GM21447 (cell line): ENCODE measurements at regions not wholly inside any gene's neighbourhood (a gene's known extent, or its start where the extent isn't known, plus 50 kb on each side); places are given as distances from the start of the nearest gene placed in this dataset.

Experiments
- ATAC-seq: cut with Tn5 transposase; IDR thresholded peaks from one replicate; pipeline ENCODE4 v1.9.1; 2021; ENCODE audit not compliant: unreplicated experiment

DNA sequence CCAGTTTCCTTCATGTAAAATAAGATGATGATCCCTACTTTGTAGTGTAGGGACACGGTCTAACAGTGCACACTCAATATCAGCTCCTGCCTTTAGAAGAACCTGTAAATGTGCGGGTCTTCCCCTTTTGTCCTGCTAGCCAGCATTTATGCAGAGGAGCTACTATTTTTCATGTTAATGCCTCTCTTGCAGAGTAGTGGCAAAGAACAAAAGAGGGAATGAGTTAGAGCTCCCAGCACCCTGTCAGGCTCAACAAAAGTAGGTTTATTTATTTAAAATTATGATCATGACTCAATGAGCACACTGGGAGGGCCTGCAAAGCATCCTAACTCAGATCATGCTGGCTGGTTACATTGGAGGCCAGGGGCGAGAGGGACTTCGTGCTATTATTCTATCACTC lies 414.5 kb upstream of the COBL start:
- no peak for ATAC-seq

DNA sequence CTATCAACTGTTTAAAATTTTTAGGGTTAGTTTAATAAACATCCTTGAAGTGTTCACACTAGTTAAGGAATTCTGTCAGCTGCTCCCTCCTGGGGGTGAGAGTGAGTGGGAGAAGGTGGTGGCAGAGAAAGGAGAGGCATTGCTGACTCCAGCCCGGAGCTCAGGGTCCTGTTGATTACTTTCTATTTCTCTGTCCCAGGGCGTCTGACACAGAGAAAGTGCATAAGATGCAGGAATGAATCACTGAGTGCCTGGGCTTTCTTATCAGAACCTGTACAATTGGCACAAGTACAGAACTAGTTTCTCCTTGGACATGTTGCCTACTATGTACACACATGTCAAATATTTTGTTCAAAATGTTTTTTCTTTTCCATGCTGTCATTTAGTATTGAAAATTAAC lies 410.8 kb upstream of the COBL start:
- no peak for ATAC-seq

DNA sequence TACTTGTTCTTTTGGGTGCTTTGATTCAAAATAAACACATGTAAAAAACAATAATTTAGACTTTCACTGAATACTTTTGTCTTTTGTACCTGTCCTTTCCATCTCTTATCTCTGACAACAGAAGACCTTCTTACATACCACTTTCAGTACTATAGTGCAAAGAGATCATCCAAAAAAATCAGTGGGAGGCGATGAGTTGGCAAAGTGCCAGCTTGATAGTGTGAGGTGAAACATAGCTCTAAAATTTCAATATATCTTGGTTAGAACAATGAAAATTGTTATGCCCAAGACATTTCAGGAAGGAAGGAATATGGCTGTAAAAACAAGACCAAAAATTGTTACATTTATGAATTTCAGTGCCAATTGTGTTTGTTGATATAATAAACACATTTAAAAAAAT lies 390.2 kb upstream of the COBL start:
- ATAC-seq, result no peak

DNA sequence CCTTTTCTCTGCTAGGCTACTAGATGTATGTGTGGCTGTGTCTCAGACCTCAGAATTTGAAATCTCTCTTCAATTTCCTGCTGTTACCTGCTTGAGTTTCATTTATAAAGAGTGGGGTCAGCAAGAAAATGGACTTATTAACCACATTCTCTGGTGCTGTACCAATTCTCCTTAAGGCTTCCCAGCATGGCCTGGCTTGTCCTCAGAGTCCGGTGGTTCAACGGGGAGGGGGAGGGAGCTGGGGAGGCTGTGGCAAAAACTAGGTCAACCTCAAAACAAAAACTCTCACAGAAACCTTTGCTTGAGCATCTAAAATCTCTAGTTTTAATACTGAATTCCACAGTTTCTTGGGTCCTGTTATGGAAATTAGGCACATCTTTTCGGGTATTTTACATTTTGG lies 389.1 kb upstream of the COBL start:
- ATAC-seq, result no peak

DNA sequence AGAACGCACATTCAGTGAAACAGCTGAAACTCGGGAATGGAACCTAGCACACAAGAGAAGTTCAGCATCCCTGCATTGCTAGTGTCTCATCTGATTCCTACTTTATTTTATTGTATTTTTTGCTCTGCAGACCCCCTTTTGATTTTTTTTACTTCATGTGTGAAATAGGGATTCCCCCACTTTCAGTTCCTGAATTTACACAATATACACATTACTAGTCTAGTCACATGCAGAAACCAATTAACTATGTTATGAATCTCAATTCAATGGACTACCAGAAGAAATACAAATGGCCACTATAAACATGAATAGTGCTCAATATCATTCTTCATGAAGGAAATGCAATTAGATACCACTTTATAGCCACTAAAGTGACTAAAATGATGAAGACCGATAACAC lies 386.1 kb upstream of the COBL start:
- ATAC-seq, result no peak

DNA sequence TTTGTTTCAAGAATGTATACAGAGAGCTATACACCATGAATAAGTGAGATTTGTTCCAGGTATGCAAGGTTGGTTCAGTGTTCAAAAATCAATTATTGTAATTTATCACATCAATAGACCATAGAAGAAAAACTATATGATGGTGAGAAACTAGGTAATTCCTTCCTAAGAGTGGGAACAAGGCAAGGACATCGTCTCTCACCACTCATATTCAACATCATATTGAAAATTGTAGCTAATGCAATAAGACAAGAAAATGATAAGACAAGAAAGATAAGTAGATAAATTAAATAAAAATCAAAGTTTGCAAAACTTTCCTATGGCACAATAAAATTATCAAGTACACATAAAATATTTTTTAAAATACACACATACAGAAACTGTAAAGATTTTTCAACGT lies 385.3 kb upstream of the COBL start:
- ATAC-seq, result no peak

DNA sequence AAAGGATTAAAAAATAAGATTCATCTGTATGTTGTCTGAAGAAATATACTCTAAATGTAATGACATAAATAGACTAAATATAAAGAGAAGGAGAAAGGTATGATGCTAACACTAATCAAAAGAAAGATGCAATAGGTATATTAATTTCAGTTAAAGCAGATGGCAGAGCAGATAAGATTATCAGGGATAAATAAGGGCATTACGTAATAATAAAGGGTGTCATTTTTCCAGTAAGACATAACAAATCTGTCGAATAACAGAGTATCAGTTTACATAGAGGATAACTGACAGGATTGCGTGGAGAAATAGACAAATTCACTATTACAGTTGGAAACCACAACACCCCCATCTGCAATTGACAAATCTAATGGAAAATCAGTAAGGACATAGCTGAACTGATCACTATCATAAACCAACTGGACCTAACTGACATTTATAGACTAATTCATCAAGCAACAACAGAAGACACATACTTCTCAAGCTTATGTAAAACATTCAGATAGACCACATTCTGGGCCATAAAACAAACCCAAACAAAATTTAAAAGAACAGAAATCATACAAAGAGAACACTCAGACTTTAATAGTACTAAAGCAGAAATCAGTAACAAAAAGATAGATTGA lies 384.1 kb upstream of the COBL start:
- ATAC-seq, result no peak

DNA sequence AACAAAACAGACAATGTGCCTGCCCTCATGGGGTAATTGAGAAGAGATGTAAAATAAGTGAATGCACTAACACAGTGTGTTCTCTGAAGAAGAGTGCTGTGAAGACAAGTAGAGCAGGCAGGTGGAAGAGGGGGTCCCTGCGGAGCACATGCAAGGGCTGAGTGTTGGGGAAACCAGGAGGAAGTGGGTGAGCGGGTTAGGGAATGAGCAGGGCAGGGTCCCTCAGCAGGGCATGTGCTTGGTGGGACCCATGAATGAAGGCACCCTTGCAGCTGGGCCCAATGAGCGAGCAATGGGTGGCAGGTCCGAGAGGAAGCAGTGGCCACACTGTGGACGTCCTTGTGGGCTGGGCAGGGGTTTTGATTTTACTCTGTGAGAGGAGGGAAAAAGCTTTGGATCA lies 376.6 kb upstream of the COBL start:
- no peak for ATAC-seq

DNA sequence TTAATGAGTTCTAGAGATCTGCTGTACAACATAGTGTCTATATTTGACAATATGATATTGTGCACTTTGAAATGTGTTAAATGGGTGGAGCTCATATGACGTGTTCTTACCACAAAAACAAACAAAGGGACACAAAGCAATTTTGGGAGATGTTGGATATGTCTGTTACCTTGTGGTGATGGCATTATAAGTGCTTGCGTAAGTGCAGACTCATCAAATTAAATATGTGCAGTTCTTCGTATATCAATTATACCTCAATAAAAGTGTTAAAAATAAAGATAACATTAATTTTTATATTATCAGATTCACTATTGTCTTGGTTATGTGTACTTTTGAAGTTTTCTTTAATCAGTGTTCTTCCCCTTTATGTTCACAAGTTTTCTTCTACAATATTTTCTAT lies 372.9 kb upstream of the COBL start:
- ATAC-seq, result no peak

DNA sequence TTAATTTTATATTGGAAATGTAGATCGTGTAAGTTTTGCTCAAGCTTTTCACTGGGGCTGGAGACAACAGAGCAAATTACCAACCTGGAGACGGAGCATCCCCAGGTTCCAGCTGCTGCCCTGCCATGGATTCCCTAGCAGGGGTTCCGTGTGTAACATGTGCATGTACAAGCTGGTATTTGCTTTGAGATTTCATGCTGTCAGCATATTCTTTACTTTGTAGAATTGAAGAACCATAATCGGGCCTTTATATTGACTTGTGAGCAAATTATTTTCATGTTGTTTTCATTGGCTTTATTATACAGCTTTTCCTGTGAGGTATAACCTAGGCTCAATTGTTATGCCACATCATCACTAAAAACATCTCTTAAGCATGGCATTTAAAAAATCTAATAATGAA lies 369.2 kb upstream of the COBL start:
- ATAC-seq, result no peak

DNA sequence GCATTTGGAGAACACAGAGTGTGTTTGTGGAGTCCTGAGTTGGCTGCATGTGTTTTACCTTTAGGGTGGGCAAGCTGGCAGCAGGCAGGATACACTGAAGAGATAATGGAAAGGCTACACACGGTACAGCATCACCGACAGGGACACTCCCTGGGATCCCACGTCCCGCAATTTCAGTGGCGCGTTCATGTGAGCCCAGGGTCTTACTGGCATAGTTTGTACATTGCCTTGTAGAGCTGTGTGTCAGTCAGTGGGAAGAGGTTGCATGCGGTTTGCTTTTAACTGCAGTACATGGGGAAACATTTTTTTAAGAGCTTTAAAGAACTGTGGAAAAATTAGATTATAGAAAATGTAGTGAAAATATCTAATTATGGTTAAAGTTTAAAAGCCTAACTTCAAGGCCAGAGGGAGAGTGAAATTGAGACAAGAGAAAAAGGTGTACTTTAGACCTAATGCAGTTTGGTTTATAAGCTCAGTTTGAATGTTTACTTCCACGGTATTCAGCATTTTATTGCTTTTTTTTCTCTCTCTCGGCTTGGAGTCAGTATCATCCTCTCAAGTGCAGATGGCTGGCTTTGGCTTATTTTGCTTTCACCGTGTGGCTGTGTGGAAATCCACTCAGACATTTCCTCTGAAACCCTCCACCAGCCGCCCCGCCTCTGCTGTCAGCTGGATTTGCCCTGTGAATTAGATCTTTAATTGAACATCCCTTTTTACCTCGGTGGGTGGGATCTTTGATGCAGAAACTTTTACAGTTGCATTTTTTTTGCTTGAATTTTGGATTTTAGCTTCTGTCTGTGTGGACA lies 364.2 kb upstream of the COBL start:
- ATAC-seq, result no peak

DNA sequence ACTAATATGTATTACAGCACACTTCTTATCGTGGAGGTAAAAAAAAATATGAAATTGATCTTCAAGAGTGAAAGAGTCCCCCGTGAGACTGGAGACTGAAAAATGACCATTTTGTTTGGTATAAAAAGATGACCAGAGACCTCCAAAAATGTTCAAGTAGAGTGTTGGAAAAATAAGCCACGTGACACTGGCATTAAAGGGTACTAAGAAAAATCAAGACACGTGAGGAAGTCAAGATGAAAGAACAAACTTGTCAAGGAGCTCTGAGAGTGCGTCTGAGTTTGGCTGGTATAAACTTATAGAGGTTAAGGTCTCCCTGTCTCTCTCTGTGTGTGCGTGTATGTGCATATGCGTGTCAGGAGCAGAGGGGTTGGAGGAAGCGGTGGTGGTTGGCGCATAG lies 362.7 kb upstream of the COBL start:
- ATAC-seq, result no peak

DNA sequence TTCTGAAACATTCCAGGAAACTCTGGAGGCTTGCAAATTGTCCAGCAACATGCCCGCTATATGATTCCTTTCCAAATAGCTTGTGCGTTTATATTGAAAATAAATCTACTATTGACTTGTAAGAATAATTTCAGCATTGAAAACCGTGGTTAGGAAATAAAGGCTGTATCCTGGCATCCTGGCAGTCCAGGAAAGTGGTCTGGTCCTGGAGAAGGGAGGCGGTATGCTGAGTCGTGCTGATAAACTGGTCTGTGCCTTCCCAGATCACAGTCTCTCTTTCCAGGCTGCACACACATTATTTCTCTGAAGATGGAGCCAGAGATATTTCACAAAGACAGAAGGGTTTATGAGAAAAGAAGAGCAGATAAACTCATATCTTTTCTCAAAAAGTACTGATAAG lies 350.1 kb upstream of the COBL start:
- no peak for ATAC-seq

DNA sequence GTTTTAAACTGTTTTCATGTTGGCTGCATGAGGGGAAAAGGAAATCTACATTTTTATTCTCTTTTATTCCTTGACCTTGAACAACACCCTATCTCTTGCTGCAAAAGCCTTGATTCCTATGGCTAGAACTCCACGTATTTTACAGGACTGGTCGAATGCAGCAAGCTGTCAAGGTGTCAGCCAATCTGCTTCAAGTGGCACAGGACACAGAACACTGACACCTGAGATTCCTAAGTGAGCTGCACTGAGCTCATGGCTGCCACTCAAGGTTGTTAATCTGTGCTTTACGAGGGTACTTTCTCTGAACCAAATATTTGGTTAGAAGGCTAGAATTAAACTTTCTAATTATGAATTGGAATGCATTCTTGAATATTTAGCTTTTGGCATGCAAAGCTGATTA lies 349.7 kb upstream of the COBL start:
- no peak for ATAC-seq

DNA sequence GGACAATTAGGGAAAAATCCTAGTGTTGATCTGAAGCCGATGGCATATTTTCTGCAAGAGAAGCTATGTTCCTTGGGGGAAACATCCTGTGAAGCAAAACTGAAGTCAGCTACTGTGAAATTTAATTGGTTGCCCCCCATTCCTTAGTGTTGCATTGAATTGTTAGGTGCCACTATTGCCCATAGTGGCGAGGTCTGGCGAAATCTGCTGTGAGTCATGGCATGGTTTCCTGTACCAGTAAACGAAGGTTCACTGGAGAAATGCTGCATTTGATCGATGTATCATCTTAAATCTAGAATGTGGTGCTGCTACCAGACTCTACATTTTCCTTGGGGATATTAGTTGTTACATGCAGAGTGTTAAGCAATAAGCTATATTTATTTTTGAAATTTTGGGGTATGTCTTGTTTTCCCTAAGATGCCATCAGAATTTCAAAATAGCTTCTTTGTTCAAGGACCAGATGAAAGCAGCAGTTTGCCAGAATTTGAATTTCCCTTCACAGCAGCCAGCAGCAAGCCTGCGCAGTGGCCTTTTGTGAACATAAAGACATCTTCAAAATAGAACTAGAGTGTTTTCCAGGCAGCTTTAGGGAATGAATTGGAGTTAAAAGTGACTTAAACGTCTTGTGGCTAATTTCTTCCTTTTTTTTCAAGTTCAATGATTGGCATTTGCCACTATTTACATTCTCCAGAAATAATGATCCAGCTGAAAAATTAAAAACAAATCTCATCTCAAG lies 348.6 kb upstream of the COBL start:
- no peak for ATAC-seq

DNA sequence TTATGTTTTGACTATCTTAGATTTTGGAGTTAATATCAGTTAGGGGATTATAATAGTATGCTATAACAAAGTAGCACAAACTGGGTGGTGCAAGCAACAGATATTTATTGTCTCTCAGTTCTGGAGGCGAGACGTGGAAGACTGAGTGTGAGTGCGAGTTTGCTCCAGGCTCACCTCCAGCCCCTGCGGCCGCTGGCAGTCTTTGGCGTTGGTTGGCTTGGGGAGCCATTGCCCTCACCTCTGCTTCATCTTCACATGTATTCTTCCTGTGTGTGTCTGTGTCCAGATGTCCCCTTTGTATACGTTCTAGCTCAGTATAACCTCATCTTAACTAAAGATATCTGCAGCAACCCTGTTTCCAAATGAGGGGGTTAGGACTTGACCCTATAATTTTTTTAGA lies 343.9 kb upstream of the COBL start:
- no peak for ATAC-seq

DNA sequence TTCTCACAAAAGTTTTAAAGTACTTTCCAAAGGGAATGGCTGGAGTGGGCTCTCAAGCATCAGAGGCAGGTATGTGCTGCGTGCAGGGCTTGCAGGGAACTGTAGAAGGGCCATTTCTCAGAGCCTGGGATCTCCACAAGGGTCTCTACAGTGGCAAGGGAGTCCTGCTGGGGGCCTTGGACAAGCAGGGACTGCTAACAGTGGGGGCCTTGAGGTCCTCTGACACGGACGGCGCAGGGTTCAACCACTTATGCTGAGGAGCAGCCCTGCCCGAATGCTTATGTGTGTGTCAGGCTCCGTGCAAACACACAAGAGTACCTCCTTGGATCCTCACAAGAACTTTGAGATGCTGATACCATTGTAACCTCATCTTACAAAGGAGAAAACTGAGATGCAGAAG lies 342.1 kb upstream of the COBL start:
- no peak for ATAC-seq

DNA sequence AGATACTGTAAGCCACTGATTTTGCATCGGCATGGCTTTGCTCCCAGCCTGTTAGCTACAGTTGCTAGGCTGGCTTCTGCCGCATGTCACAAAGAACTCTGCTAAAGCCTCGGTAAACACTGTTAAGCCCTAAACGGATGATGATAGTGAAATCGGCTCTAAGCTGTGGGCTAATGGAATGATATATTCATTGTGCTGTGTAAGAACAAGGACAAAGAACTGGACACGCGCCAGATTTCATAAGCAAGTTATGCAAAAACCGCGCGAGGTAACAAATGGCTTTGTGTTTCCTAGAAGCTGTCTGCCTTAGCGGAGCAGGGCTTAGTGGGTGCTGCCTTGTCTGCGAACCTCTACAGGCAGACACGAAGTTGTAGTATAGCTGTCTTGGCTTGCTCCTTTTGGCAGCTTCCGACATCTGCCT lies 331.3 kb upstream of the COBL start:
- no peak for ATAC-seq

DNA sequence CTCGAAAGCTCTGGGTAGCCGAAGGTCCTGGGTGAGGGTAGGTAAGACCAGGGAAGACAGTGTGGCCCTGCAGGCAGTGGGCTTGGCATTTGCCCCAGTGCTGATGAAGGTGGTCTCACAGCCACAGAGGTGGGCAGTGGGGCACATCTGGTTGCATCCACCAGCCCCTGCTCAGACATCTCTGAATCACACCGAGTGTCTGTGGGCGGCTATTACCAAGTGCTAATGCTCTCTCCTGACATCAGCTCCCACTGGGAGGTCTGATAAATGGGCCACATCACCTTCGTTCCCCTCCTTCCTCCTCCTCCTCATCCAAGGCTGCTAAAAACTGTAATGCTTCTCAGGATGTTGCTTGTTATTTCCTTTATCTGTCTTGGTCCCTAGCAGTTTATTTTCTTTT lies 330.9 kb upstream of the COBL start:
- no peak for ATAC-seq

DNA sequence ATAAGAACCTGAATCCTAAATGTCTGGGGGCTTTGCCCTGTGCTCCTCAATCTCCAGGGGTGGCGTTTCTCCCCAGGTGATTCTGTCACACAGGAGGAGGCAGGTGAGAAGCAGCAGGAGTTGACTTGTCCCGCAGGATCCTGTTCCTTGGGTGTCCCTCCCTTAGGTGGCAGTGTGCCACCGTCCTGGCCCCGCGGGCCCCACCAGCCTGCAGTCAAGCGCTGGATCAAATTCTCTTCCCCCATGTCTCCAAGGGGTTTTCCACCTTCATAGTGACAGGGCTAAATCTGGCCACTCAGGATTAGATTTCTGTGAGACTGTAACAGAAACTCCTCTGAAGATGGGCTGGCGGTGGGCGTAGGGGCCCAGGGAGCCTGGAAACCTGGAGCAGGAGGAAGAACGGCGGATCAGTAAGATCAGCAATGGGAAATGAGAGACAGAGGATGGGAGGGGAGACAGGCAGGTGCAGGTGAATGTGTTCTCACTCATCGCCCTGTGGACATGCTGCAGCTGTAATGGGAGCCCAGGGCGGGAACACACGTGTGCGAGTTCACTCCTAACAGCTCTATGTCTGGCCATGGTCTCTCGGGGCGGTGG lies 329.2 kb upstream of the COBL start:
- ATAC-seq, result no peak

DNA sequence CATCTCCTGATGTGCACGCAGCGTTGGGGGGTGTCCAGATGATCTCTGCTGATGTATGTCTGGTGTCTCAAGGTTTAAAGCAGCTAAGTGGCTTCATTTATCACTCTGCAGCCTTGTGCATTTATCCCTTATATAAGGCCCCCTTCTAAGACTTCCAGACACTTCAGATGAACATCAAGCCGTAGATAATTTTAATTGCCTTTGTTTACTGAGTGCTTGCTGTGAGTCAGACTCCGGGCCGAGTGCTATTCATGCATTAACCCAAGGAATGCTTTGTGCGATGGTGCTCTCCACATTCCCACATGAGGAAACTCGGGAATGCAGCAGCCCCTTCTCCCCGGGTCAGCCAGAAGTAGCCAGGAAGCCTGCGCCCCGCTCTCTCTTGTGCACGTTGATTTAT lies 328.6 kb upstream of the COBL start:
- no peak for ATAC-seq

DNA sequence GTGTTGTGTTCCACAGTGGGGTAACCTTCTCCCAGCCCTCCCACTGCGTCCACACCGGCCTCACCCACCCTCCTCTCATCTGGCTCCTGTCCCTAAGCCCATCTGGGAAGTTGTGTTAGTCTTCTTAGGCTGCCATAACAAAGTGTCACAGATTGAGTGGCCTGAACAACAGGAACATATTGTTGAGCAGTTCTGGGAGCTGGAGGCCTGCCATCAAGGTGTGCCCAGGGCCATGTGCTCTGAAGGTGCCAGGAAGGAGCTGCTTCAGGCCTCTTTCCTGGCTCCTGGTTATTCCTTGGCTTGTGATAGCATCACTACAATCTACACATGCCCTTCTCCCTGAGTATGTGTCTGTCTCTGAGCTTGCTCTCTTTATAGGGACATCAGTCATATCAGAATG lies 327.6 kb upstream of the COBL start:
- no peak for ATAC-seq
